Right forelimb (tissue), 1 donor: ENCODE measurements at regions not wholly inside any gene's neighbourhood (a gene's known extent, or its start where the extent isn't known, plus 50 kb on each side); places are given as distances from the start of the nearest gene placed in this dataset.

Experiments used
- DNase-seq: peaks from one replicate; pipeline ENCODE4 v3.0.0-alpha.2; 2018

DNA sequence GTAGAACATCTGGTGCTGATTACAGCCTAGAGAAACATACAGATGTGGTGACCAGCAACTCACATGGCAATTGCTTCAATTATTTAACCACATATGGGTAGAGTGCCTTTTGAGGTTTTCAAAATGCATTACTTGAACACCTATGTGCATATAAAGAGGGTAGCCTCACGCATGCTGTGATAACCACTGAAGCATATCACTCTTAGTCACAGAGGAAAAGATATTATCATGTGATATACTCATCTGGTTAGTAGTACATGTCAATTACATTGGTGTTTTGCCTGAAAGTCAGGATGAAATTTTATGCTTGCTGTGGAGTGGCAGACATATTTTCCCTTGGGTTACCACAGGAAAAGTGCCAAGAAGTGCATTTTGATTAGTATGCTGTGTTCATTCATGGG lies 459.3 kb upstream of the AGTR1 start:
- no peak for DNase-seq

DNA sequence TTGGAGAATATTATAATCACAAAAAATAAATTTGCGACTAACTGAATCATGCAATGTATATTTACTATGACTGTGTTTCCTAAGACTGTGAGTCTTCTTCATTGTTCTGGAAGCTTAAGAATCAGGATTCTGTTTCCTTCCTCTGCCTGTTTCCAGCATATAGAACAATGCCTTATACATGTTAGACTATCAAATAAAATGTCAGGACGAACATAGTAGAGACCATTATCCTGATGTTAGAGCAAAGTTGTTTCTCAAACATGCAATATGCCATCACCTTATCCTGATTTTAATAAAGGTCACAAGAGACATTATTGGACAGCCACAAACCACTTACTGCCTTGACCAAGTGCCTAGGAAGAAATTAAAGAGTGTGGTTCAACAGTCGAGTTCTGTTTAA lies 457.4 kb upstream of the AGTR1 start:
- DNase-seq: no peak

DNA sequence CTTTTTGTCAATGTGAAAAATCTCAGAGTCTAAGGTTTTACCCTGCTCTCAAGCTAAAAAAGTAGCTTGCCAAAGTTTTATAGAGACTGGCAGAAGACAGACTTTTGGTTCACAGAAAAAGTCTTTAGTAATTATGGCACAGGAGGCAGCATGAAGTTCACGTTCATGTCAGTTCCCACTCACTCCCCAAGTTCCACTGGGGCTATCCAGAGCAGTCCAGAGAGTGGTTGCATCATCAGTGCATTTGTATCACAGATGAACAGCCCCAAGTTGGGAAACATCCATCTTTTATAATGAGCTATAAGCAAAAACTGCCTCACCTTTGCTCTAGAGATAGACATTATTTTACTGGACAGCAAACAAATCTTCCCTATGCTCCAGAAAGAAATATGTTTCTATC lies 454.1 kb upstream of the AGTR1 start:
- DNase-seq: no peak

DNA sequence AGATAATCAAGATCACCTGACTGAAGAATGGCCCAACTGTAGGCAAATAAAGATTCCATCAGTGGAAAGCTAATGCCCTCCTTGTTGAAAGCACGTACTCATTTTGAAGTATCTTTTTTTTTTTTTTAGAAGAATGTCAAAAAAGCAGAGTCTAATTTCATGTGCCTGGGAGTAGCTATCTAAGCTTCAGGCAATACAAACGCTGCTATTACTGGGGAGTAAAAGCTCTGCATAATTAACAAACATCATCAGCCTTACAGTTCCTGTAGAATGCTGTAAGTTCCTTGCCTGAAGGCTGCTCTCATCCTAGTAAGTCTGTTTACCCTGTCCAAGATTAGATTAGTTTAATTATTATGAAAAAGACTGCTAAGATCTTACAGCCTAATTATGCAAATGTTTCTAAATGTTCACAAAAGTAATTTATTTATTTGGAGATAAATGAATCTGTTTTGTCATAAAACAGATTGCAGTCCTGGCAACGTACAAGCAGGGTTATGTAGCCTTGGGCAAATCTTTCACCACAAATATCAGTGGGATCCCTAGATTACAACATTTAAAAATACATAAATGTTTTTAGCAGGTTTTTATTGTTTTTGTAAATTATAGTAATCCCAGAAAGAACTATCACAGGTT lies 451.3 kb upstream of the AGTR1 start:
- DNase-seq: no peak

DNA sequence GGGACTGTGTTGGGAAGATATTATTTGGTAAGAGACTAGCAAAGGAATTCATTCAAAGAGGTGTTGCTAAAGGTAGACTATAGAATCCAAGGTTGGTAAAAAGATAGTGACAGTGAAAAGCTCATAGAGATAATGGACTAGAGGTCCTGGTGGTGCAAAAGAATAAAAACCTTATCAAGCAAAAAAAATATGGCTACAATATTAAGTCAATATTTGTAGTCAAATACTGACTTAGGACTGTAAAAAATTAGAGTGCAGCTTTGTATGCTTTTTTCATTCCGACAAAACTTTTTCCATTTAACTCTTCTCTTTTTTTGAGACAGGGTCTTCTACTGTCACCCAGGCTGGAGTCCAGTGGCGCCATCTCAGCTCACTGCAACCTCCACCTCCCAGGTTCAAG lies 444.0 kb upstream of the AGTR1 start:
- DNase-seq: no peak

DNA sequence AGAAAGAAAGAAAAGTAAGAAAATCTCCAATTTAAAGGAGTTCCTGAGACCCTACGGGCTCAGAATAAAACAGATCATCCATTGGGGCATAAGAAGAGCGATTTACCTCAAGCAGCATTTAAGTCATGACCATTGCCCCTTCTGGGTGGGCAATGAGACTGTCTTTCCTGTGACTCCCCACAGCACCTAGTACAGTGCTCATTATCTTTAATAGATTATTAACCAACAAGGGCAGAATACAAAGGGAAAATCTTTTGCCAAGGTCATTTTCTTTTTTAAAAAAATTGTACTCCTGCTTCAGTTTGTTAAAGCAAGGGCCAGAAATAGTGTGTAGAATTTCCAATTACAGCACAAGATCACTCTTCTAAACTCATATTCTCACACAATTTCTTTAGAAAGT lies 443.3 kb upstream of the AGTR1 start:
- DNase-seq: no peak

DNA sequence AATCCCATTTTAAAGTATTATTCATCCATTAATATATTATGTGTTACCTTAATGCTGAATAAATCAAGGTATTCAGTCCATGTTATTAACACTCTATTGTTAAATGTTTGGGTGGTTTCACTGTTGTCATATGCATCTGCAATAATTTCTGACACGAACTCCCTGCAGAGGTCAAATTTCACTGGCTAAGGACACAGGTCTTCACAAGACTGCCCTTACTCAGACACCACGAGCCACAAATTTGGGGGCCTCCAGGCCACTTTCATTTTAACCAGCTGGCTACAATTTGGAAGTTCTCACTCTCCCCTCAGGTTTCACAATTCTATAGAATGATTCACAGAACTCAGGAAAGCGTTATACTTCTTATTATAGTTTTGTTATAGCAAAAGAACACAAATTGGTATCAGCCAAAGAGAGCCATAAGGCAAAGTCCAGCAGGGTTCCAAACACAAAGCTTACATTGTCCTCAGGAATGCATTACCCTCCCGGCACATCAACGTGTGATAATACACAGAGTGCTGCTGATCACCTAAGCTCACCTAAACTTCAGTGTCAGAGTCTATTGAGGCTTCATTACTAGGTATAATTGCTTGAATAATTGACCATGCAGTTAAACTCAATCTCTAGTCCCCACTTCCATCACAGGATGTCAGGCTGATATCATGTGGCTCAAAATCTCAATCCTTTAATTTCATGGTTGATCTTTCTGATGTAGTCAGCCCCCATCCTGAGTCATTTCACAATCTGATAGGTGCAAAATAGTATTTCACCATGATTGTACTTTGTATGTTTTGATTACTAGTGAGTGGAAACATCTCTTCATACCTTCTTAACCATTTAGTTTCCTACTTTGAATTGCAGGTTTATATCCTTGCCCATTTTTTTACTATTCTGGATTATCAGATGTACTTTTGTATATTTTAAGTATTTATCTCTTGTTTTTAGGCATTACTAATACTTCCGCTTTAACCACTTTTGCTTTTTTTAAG lies 441.4 kb upstream of the AGTR1 start:
- no peak for DNase-seq

DNA sequence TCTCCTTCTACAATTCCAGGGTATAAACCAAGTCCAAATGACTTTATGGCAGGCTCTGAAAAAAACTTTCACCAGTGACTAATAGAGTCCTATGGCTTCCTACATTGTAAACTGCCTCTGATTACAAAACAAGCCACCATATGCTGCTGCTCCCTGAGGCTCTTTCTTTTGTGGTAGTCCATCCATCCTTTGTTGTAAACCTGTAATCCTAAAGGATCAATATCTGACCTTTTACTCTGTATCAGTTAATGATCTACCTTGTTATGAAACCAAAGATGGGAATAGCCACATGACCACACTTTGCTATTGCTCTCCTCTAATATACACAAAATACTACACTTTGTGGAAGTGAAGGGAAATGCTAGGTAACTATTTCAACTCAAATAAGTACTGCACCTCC lies 434.7 kb upstream of the AGTR1 start:
- no peak for DNase-seq

DNA sequence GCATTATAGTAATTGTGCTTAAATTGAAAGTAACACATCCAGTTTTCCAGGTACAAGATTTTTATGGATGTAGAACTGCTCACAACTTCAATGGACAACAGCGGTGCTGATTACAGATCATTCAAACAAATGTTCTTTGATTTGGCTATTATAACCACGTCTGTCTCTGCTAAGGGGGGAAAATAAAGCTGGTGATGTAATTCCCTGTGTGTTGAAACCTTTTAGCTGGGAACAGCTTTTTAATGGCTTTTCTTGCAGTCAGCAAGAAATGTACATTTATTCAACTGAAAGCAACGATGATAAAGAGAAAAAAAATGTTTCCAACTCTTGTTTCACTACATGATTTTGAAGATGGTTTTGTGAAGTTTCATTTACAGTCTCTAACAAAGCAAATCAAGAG lies 431.9 kb upstream of the AGTR1 start:
- DNase-seq: no peak

DNA sequence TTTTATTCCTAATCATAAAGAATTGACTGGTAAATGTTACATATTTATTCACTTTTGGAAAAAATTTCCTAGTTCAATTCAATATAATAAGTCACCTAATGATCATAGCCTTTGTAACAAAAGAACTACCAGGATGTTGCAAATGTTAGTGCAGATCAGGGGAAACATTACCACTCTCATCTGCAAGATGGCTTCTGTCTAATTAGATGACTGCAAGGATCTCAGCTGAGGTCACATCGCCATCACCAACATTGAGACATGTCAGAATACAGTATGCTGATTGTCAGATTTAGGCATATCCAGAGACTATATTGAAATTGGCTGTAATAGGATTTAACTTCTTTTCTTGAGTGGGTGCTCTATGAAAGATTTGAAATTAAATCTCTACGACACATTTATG lies 431.4 kb upstream of the AGTR1 start:
- DNase-seq: no peak

DNA sequence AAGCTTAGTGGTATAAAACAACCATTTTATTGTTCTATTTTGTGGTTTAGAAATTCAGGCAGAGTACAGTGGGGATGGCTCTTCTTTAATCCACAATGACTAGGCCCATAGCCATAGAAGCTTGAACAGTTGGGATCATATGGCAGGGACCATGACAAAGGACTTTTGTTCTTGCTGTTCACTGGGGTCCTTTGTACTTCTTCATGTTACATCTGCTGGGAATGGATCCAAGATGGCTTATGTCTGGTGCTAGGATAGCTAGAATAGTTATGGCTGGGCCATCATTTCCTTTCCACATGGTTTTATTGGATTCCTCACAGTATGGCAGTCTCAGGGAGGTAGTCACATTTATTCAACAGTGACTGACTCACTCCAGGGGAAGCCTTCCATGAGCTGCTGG lies 427.9 kb upstream of the AGTR1 start:
- DNase-seq: no peak

DNA sequence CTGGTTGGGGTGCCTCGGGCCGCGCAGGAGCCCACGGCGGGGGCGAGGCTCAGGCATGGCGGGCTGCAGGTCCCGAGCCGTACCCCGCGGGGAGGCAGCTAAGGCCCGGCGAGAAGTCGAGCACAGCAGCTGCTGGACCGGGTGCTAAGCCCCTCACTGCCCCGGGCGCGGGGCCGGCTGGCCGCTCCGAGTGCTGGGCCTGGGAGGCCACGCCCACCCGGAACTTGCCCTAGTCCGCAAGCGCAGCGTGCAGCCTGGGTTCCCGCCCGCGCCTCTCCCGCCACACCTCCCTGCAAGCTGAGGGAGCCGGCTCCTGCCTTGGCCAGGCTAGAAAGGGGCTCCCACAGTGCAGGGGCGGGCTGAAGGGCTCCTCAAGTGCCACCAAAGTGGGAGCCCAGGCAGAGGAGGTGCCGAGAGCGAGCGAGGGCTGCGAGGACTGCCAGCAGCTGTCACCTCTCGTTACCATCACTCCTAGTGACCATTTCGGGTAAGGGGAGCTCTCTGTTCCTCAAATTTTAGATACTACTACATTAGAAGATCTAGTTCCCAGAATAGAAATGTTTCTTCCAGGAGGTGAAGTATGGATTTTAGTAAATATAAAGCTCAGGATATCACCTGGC lies 417.0 kb upstream of the AGTR1 start:
- no peak for DNase-seq

DNA sequence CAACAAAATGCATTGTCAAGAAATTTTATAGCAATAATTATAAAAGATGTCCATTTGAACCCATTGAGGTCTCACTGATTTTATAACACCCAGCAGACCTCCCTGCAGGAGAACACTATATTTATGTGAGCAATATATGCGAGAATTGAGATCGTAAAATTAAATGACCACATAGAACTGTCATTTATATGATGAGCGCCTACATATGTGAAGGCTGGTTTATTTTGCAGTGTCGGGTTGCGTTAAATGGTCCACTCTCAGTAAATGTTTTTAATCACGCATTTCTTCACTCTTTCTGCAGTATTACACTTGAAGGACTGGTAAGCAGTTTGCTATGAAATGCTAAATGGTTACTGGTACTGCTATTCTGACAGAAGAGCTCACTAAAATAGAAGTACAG lies 408.5 kb upstream of the AGTR1 start:
- DNase-seq: no peak

DNA sequence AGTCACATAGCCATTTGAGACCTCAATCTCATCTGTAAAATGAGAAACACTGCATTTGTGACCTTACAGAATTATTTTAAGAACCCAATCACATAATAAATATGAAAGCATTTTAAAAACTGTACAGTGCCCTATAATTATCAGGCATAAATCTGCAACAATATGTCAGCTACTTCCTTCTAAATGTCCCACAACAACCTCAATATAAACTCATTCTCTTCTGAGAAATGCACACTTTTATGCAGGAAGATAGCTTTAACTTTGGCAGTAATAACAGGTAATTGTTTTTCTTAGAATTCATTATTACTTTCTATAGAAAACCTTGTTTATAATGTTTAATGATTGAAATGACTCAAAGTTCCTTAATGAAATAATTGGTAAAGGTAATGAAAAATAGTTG lies 400.7 kb upstream of the AGTR1 start:
- no peak for DNase-seq

DNA sequence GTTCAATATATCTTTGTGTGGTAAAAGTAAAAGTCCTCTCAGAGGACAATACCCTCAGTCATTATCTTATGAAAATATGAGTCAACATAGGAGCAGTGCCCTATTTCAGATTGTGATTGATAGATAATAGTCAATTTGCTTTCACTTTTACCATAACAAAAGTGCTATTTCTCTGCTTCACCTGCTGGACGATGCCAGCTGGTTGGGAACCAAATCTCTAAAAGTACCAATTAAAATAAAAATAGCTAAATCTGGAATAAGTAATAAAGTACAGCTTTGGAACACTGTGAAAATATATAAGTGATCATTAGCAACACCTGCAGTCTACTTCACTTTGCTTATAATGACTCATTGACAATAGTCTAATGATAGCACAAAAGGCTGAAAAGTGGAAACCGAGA lies 390.3 kb upstream of the AGTR1 start:
- no peak for DNase-seq

DNA sequence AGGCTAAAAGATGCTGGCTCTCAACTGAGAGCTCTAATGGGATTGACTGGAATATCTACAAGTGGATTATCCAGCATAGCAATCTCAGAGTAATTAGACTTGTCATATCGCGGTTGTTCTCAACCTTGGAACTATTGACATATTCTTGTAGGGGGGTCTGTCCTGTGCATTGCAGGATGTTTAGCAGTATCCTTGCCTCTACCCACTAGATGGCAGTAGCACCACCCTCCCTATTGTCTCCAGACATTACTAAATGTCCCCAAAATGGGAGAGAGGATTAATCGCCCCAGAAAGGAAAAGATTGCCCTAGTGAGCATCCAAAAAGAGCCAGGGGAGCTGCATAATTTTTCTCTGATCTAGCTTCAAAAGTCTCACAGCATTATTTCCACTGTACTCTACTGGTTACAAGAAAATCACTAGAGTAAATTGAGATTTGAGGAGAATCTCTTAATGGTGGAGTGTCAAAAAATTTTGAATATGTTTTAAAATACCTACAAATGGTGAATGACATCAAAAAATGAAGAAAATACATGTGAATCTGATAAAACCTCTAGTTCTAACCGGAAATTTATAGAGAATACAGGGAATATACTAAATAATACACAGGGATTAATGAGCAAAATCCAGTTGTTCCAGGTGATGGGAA lies 388.2 kb upstream of the AGTR1 start:
- DNase-seq: no peak

DNA sequence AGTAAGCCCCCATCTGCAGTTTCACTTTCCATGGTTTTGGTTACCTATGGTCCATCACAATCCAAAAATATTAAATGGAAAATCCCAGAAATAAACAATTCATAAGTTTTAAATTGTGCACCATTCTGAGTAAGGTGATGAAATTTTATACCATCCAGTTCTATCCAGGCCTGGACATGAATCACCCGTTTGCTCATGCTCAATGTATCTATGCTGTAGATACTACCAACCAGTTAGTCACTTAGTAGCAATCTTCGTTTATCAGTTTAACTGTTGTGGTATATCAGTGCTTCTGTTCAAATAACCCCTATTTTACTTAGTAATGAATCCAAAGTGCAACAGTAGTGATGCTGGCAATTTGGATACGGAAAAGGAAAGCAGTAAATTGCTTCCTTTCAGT lies 381.9 kb upstream of the AGTR1 start:
- DNase-seq: no peak

DNA sequence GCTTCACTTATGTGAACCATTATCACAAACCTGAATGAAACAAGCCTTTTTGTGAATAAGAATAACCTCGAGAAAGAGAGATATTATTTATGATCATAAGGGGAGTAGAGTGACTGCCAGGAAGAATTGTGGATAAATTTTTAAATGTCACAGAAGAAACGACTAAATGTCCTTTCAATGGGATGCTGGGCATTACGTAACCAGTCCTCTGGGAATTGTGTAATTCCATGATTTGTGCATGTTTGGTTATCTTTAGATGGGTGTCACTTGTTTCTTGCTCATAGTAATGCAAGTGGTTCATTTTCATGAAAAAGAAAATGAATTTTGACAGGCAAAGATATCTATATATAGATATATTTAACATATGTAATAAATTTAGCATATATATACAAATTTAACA lies 379.5 kb upstream of the AGTR1 start:
- no peak for DNase-seq

DNA sequence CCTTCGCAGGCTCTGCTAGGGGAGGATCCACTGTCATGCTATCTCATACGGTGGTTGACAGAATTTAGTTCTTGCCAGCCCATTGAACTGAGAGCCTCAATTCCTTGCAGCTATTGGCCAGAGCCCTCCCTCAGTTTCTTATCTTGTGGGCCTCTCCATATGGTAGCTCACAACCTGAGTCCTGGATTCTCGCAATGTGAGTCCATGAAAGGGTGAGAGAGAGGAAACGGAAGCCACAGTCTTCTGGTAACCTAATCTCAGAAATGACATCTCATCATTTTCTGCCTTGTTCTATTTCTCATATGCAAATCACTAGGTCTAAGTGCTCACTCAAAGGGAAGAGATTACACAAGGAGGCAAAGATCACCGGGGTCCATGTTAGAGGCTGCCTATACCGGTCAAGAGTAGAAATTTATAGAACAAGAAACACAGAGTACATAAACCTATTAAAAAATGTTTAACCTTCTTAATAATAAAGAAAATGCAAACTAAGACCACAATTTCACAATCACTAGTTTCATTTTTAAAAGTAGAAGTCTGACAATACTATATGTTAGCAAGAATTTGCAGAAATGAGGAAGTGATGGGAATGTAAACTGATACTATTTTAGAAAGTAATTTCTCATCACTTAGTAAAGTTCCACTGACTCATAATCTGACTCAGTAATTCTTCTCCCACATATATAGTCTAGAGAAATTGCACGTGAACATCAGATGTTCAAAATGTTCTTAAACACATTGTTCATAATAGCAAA lies 378.4 kb upstream of the AGTR1 start:
- no peak for DNase-seq

DNA sequence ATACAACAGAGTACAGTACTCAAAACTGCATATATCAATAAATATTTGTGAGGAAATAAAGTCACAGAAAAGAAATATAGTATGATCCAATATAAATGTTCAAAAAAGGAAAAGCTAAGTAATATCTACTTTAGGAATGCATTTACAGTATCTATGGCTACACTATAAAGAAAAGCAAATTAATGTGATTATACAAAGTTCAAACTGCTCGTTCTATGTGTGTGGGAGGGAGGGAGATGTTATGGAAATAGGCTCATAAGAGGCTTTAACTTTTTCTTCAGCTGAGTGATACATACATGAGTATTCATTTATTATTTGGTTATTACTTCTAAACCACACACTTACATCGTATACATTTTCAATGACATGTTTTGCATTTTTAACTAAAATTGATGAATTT lies 377.7 kb upstream of the AGTR1 start:
- DNase-seq: no peak

DNA sequence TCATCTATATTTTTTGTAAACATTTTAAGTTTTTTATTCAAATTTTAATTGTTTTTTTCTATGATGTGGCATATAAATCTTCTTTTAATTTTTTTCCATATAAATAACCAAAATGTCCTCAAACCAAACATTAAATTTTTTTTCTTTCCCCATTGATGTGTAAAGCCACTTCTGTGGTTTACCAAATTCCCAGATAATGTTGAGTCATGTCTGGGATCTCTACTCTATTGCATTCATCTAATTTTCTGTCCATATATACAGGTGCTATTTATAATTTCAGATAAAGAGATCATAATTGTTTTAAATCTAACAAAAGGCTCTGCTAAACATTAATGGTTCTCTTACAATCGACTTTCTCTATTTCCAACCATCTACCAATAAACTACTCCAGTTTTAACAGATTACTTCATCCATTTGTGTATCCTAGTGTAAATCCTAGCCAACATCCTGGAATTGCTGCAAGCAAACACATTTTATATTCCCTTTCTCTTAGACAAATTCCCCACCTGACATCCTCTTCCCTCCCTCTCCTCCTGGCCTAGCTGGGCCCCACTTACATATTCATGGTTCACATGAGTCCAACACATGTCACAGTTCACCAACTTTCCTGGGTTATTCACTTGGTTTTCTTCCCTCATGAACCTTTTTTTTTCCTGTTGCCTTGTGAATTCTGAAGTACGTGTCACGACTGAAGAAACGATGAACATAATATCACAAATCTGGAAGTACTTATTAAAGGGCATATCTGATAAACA lies 368.0 kb upstream of the AGTR1 start:
- no peak for DNase-seq

DNA sequence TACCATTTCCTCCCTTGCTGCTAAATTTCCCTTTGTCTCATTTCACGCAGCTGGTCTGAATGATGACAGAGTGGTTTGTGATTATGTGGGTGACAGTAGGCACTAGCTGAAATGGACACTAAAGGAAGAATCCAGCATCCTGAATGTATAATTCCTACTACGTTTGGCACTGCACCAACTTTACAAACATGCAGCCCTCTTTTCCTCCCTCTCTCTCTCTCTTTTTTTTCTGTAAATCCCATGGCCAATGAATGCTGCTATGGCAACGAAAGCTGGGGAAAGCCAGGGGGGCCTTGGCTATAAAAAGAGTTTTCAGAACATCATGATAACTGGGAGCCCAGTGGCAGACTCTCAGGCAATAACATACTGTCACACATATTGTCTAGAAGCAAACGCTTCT lies 367.2 kb upstream of the AGTR1 start:
- no peak for DNase-seq
